ENCODE measurements at regions not wholly inside any gene's neighbourhood (a gene's known extent, or its start where the extent isn't known, plus 50 kb on each side); places are given as distances from the start of the nearest gene placed in this dataset.

DNA sequence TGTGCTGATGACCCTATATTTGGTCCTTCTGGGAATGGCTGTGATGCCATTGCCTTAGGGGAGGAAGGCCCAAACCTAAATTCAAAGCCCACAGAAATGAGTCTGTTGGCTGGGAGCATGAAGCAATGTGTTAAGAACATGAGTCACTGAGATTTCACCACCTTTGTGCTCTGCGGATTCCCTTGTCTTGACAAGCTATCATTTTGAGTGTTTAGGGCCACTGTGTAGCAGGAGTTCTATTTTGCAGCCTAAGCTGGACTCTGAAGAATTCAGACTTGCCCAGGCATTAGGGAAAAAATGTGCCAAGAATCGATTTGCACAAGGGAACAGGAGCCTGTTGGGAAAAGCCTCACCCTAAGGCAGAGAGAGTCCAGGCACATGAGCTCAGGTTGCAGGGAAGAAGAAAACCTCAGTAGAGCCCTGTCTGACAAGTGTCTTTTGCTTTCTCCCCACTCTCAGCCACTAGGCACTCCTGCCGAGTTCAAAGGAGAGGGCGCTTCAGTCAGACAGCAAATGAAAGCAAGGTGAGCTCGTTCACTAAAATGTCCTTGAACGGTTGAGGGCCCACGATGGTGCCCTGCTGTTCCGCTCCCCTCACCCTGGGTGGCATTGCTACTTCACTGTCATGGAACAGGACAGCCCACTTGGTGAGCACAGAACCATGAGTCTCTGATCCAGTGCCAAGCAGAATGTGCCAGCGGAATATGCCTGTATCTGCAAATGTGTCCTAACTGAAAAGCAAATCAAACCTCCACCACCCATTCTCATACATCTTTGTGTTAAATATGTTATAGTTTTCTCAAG, 93.6 kb downstream of the PRLHR start:
- no peak for DNase-seq (ENCODE audit: low read depth in 4 of 4, low spot score in 1 of 4)

DNA sequence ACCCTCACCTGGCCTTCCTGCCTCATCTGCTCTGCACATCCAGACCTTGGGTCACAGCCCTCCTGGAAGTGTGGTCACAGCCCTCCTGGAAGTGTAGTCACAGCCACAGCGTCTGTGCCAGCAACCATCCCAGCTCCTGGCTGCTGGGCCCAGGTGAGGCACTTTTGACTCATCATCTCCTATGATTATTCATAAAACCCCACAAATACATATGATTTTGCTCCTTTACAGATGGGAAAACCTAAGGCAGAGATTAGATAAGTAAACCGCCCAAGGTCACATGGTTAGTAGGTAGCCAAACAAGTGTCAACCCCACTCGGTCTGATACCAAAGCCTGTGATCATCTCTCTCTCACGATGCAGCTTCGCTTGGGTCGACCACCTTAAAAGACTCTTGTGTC, 94.3 kb downstream of the PRLHR start:
- DNase-seq (ENCODE audit: low read depth in 4 of 4, low spot score in 1 of 4) = no peak

DNA sequence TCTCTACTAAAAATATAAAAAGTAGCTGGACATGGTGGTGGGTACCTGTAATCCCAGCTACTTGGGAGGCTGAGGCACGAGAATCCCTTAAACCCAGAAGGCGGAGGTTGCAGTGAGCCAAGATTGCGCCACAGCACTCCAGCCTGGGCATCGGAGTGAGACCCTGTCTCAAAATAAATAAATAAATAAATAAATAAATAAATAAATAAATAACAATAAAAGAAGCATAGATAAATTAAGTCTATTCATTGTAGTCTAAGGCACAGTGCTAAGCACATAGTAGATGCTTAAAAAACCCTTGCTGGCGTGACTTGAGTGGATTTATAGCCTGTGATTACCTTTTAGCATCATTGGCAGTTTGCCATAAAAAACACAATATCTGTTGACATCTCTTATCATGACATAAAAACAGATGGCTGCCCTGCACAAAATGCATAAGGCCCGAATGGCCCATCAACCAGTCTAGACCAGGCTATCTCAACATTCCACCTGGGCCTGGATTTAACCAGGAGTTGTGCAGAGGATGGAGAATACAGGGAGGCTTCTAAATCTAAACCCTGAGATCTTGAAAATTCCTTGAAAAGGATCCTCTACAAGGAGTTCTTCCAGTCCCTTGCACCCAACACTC, 94.9 kb downstream of the PRLHR start:
- no peak for DNase-seq (ENCODE audit: low read depth in 4 of 4, low spot score in 1 of 4)

DNA sequence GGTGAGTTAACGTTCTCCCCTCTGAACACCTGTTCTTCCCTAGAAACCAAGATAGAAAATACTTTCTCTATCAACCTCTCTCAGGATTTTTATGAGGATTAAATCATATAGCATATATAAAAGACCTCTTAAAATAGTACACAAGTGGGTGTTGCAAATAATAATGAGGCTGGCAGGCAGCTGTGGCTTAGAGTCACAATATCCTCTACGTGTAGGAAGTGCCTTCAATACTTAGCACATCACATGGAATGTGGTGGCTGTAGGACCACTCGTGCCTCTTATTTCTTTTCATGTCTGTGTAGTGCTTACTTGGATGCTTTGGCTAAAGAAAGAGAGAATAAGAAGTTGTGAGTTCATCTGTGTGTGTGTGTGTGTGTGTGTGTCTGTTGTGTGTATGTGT, 96.3 kb downstream of the PRLHR start:
- DNase-seq (ENCODE audit: low read depth in 4 of 4, low spot score in 1 of 4) = no peak

DNA sequence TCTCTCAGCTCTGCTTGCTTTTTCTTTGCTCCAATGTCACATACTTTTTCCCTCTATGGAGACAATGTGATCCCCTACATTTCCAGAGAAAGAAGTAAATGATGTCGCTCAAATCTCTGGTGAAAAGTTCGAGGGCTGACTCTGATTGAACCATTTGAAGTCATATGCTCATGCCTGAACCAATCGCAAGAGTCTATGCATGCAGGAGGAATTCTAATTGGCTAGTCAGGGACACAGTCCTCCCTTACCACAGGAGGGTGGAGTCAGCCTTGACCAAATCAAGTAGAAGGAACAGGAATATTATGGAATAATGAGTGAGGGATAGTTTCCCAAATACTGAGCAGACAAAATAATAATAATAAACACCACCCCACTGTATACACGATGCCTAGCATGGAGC, 96.8 kb downstream of the PRLHR start:
- DNase-seq (ENCODE audit: low read depth in 4 of 4, low spot score in 1 of 4) = no peak

DNA sequence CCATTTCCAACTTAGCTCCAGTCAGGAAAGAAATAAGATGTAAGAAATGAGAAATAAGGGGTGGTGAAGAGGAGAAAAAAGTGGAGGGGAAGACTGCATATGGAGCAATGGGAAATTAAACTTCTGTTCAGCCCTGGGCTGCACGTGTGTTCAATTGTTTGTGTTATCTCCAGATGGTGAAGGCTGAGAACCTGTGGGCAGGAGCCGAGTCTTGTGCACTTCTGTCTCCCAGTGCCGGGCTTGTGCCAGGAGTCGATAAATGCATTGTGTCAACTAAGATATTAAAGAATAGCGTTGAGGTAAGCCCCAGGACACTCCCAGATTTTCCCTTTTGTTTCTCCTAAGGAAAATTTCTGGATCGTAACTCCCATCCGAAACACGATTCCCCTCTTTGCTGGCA, 98.2 kb downstream of the PRLHR start:
- DNase-seq (ENCODE audit: low read depth in 4 of 4, low spot score in 1 of 4) = no peak

DNA sequence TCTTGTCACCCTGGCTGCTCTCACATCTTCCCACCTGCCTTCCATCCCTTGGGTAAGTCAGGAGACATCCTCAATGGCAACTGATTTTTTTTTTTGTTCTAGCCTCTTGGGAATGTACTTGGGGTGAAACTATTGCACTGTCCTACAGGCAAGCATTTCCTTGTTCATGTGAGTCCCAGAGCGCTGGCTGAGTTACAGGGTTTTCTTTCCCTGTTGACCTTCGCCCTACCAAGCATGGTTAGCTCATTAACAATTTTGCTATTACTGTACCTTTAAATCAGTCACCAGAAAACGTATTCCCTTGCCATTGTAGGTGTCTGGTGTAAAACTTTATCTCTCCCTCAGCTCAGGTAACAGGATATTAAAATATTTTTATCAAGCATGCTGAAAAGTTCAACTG, 98.9 kb downstream of the PRLHR start:
- no peak for DNase-seq (ENCODE audit: low read depth in 4 of 4, low spot score in 1 of 4)

DNA sequence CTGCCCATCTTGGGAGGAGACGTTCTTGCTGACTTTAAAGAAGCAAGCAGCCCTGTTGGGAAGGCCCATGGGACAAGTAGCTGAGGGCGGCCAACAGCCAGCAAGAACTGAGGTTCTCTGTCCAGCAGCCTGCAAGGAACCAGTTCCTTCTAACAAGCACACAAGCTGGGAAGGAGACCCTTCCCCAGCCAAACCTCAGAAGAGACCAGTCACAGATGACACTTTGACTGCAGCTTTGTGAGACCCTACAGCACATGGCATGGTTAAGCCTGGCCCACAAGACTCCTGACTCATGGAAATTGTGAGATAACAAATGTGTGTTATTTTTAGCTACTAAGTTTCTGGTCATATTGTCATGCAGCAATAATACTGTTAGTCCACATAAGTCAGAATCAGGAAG, 99.9 kb downstream of the PRLHR start:
- DNase-seq (ENCODE audit: low read depth in 4 of 4, low spot score in 1 of 4) = no peak

DNA sequence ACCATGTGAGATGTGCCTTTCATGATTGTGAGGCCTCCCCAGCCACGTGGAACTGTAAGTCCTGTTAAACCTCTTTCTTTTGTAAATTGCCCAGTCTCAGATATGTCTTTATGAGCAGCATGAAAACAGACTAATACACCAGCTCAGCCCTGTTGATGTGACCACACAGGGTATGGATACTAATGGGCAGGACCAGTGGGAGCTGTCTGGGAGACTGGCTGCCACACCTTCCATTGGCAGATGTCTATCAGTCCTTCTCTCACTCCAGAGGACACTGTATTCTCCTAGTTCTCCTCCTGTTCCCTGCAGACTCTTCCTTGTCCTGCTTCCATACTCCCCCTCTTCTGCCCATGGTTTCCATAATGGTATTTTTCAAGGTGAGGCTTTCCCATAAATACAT, 104.4 kb downstream of the PRLHR start:
- DNase-seq (ENCODE audit: low read depth in 4 of 4, low spot score in 1 of 4) = no peak

DNA sequence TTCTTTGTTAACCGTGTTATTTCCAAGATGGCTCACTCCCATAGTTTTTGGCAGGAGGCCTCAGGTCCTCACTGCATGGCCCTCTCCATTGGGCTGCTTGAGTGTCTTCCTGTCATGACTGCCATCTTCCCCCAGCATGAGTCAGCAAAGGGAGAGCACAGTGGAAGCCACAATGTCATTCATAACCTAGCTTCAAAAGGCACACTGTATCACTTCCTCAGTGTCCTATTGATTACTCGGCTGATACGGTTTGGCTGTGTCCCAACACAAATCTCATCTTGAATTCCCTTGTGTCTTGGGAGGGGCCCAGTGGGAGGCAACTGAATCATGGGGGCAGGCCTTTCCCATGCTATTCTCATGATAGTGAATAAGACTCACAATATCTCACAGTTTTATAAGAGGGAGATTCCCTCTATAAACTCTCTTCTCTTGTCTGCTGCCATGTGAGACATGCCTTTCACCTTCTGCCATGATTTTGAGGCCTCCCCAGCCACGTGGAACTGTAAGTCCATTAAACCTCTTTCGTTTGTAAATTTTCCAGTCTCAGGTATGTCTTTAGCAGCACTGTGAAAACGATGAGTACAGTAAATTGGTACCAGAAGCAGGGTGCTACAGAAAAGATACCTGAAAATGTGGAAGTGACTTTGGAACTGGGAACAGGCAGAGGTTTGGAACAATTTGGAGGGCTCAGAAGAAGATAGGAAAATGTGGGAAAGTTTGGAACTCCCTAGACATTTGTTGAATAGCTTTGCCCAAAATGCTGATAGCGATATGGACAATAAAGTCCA, 106.5 kb downstream of the PRLHR start:
- DNase-seq (ENCODE audit: low read depth in 4 of 4, low spot score in 1 of 4) = no peak

DNA sequence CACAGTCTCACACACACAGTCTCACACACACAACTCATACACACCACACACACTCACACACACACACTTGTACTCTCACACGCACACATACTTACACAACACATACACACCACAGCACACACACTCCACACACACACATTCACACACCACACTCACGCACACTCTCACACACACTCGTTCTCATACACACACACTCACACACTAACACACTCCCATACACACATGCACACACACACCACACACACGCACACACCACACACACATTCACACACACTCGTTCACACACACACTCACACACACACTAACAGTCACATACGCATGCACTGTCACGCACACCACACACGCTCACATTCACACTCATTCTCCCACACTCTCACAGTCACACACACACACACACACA, 109.8 kb downstream of the PRLHR start:
- DNase-seq (ENCODE audit: low read depth in 4 of 4, low spot score in 1 of 4) = no peak

DNA sequence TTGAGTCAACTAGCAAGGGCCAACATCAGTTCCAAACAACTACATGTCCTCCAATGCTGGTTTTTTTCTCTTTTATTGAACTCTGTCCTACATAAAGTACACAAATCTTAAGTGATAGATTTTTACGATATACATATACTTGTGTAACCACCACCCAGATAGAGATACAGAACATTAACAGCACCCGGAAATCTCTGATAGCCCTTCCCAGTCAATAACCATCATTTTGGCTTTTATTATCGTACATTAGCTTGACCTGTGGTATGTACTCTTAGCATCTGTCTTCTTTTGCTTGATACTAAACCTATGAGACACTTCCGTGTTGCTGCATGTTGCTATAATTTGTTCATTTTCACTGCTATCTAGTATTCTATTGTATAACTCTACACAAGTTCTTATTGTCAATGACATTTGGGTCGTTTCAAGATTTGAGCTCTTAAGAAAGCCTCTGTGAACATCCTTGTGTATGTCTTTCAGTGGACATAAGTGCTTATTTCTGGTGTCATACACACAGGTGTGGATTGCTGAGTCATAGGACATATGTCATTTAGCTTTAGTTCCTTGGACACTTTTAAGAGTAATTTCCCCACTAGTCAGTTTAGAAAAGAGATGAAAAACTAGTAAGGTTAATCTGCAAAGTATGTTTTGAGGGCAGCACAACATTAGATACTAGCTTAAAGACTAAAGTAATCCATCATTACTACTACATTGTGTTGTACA, 111.1 kb downstream of the PRLHR start:
- no peak for DNase-seq (ENCODE audit: low read depth in 4 of 4, low spot score in 1 of 4)

DNA sequence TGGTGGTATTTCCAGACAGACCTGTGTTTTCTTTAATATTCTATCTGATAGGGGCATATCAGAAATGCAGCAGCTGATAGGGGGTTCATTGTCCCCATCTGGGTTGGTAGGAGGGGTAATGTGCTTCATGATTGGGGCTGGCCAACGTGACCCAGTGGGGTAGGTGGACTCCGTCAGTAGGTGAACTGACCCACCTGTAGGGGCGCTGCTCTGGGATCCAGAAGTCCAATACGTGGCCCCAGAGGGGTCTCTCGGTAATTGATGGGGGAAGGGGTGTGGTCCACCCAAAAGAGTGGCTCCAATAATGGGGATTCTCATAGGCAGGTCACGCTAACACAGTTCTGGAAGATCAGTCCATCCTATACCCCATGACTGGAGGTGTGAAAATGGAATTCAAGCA, 112.0 kb downstream of the PRLHR start:
- DNase-seq (ENCODE audit: low read depth in 4 of 4, low spot score in 1 of 4) = no peak

DNA sequence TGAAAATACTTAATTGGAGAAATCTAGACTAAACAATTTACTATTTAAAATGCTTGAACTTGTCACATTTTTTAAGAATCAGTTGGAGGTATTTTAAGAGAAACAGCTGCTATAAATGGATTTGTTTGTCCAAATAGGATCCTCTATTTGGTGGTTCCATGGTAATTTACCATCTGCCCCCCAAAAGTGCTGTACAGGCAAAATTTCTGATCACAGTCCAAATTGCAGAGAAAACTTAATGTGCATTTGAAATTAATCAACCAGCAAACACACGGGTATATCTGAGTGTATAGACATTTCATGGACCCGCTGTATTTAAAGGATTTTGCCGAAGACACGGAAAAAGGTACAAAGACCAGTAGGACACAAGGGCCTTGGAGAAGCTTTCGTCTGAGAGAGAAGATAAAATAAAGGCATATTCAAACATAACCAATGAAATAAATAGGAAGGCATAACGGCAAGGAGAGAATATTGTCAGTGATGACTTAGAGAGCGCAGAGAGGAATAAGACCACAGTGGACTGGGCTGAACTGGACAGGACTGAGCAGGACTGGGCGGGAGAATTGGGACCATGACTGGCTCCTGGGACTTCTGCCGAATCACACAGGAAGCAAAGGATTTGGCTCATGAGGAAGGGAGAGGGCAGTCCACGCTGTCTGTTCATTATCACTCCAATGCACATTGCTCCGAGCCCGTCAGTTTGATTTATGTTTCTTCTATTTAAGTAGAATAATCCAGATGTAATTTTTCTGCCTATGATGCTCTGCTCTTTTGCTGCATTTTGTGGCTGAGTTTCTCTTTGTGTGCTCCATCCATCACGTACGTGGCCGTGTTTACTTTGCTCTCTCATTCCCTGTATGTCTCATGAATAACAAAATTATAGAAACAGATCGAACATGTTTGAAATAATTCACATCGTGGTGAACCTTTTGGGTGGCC, 112.8 kb downstream of the PRLHR start:
- no peak for DNase-seq (ENCODE audit: low read depth in 4 of 4, low spot score in 1 of 4)

DNA sequence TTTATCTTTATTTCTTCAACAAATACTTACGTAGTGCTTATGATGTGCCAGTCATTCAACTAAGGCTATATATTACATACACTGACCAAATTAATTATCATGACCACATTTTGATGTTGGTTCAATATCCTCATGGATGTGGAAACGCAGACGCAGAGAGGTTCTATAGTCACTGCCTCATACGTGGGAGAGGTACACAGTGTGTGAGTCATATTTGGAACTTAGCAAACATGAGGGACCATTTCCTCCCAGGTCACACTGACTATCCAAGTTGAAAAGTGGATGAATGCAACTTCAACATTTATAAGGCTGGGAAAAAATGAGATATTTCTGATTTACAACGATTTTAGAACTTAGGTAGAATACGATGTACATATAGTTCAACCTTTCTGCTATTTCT, 113.6 kb downstream of the PRLHR start:
- DNase-seq (ENCODE audit: low read depth in 4 of 4, low spot score in 1 of 4) = no peak

DNA sequence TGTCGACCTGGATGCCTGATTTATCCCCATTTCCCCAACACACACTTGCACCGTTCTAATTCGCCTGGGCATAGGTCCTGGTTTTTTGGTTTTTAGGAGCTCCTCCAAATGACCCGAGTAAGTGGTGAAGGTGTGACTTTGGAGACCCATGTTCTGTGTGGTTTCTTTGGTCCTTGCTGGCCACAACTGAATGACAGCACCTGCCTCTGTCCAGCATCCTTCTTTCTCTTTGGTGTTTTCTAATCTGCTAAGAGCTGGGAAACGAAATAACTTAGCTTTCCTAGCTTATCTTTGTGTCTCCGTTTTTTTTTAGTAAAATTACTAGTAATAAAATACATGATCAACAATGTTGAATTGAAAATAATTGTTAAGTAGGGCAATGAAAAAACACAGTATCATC, 120.2 kb downstream of the PRLHR start:
- no peak for DNase-seq (ENCODE audit: low read depth in 4 of 4, low spot score in 1 of 4)

DNA sequence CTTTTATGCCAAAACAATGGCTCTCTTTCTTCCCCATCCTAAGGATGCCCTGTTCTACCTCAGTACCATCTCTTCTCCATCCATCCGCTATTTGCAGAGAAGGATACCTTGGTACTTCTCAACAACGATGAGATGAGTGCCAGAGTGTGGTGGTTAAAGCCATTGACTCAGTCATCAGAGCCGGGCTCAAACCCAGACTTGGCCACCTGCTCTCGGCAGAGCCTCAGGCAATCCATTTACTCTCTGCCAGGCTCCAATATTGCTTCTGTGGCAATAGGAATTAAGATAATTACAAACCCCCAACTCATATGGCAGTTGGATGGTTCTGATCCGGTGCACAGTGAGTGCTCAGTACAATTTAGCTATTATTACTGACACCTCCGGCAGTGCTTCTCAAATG, 121.3 kb downstream of the PRLHR start:
- DNase-seq (ENCODE audit: low read depth in 4 of 4, low spot score in 1 of 4) = no peak

DNA sequence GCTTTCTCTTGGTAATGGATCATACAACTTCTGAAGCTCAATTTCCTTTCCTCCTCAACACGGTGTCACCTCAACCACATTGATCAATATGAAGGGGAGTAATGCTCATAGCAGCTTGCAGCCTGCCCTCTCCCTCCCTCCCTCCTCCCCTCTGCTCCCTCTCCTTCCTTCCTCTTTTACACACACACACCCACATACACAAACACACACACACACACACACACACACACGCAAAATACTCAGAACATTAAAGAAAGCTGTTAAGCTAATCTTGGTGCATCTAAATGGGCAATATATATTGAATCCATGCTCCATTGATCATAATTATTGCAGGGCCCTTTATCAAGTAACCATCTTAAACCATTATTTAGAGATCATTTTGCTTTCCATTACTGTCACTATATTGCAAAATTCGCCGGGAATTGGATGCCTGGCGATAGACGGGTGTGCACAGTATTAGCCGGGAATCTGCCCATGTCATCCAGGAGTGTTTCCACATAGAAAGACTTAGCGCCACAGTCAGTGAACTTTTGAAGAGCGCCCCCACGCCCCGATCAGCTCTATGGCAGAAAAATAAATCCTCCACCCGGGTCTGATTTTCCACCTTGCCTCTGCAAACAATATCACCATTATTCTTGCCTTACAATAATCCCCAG, 122.0 kb downstream of the PRLHR start:
- DNase-seq (ENCODE audit: low read depth in 4 of 4, low spot score in 1 of 4) = no peak

DNA sequence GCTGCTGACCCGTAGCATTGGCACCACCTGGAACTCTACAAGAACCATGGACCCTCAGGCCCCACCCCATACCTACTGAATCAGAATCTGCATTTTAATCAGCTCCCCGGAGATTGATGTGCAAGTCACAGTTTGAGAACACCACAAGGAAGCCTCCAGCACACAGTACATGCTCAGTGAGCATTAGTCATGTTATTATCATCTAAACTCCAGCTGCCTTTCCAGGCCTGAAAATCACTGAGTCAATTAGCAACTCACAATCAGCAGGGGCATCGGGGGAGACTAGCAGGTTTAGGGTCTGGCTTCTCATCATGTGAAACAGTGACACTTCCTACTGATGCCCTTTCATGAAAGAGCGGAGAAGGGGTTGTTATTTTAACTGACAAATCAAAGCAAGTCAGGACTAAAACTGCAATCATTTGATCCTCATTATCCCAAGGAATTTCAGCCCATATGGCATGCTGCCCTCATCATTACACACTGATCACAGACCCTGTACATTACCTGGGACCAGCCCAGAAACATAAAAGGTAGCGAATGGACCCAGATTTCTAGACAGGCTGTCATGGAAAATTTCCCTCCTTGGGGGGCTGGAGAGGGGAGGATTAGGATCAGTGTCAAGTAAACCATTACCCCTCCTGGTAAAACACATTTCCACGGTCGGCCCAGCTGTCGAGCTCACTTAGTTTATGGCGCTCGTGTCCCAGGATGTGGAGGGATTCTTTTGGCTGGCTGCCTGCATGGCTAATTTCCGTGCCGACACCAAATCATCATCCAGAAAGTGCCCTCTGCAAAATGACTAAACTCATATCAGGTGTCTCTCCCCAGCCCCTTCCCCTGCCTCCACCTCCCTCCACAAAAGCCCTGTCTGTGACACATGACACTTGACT, 122.8 kb downstream of the PRLHR start:
- DNase-seq (ENCODE audit: low read depth in 4 of 4, low spot score in 1 of 4) = no peak
